ENCODE measurements at regions not wholly inside any gene's neighbourhood (a gene's known extent, or its start where the extent isn't known, plus 50 kb on each side); places are given as distances from the start of the nearest gene placed in this dataset.

DNA sequence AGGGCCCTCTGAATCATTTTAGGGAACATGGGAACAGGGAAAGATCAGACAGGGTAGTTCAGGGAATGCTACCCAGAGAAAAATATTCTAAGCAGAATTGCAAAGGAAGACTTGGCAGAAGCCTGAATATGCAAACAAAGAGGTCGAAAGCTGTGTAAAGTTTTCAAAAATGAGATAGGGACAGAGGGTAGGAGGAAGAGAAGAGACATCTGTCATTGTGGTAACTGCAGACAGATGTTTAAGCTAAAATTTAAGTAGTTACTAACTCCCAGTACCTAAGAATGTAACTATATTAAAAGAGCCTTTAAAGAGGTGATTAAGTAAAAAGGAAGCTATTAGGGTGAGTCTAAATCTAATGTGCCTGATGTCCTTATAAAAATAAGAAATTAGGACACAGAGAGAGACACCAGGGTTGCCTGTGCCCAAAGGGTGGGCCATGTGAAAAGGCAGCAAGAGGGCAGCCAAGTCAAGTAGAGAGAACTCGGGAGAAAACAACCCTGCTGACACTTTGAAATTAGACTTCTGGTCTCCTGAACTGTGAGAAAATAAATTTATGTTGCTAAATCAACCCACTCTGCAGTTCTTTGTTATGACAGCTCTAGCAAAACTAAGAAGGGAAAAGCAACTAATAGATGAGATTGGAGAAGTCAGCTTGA, 1647.4 kb upstream of the C9orf72 start:
- peak; percentile 36 for TF ChIP-seq CTCF (IDR thresholded peaks at IDR 0.05; ENCODE audit: low read length)
- no peak for TF ChIP-seq EZH2 (IDR thresholded peaks at IDR 0.05; ENCODE audit: borderline replicate concordance, low read length)
